ENCODE measurements at regions not wholly inside any gene's neighbourhood (a gene's known extent, or its start where the extent isn't known, plus 50 kb on each side); places are given as distances from the start of the nearest gene placed in this dataset.

- Histone ChIP-seq H3K79me2 (ENCODE audit: insufficient read depth, low read length) (no peaks in the 10 kb centered on the region), H4K20me1 (ENCODE audit: insufficient read depth, low read length) (no peaks in the 10 kb centered on the region), H3K9ac (ENCODE audit: low read length) (no peak overlapping the region), H3K4me3 (ENCODE audit: insufficient read depth, low read depth, low read length) (no peak overlapping the region), H3K27me3 (ENCODE audit: insufficient read depth, low read length) (no peaks in the 10 kb centered on the region), H3K36me3 (ENCODE audit: insufficient read depth, low read length) (no peaks in the 10 kb centered on the region), H3K4me2 (ENCODE audit: low read length) (no peak overlapping the region), H3K9me3 (ENCODE audit: insufficient read depth, low read depth, low read length) (no peaks in the 10 kb centered on the region), H2AFZ (ENCODE audit: low read depth, low read length) (no peak overlapping the region), H3K4me1 (ENCODE audit: insufficient read depth, low read length) (no peaks in the 10 kb centered on the region), H3K27ac (ENCODE audit: low read depth, low read length) (no peak overlapping the region)
- DNase-seq (ENCODE audit: low read depth) (no peak), FAIRE-seq (no peak)
- no peak overlapping the region for H3K4me3 Mint-ChIP-seq (ENCODE audit: unreplicated experiment)
- no peak for TF ChIP-seq CTCF (IDR thresholded peaks at IDR 0.05; ENCODE audit: insufficient read depth, low read depth, low read length)
- no peak for TF ChIP-seq EZH2 (IDR thresholded peaks at IDR 0.05; ENCODE audit: insufficient read depth, low read length)
- H3K9me3 Mint-ChIP-seq (ENCODE audit: unreplicated experiment): no peaks in the 10 kb centered on the region
- H3K4me1 Mint-ChIP-seq (ENCODE audit: low read depth, unreplicated experiment): no peaks in the 10 kb centered on the region
- no peaks in the 10 kb centered on the region for H3K36me3 Mint-ChIP-seq (ENCODE audit: low read depth, unreplicated experiment)
- H3K27ac Mint-ChIP-seq (ENCODE audit: unreplicated experiment): no peak overlapping the region
- no peaks in the 10 kb centered on the region for H3K27me3 Mint-ChIP-seq (ENCODE audit: low read depth, unreplicated experiment)
Measured at GRCh38 chr13:107289540-107289939, 721.6 kb upstream of the ARGLU1 start.

DNA sequence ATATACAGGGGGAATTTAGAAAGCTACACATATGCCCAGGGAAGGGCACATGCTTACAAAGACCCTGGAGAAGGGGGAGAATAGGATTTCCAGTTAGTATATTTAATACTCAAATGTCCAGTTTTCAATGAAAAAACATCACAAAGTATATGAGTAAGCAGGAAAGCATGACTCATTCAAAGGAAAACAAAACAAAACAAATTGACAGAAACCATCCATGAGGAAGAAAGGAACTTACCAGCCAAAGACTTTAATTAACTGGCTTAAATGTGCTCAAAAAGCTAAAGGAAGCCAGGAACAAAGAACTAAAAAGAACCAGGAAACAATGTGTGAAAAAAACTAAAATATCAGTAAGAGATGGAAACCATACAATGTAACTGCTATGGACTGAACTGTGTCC, 716.2 kb upstream of the ARGLU1 start:
- Histone ChIP-seq H3K4me2 (ENCODE audit: low read length) (peak overlapping the region; percentile 40), H3K4me3 (ENCODE audit: insufficient read depth, low read depth, low read length) (no peak overlapping the region), H3K9ac (ENCODE audit: low read length) (no peak overlapping the region), H3K36me3 (ENCODE audit: insufficient read depth, low read length) (no peaks in the 10 kb centered on the region), H2AFZ (ENCODE audit: low read depth, low read length) (no peak overlapping the region), H3K79me2 (ENCODE audit: insufficient read depth, low read length) (no peaks in the 10 kb centered on the region), H4K20me1 (ENCODE audit: insufficient read depth, low read length) (no peaks in the 10 kb centered on the region), H3K9me3 (ENCODE audit: insufficient read depth, low read depth, low read length) (no peaks in the 10 kb centered on the region), H3K4me1 (ENCODE audit: insufficient read depth, low read length) (peaks cover 4% of the 10 kb centered on the region), H3K27ac (ENCODE audit: low read depth, low read length) (peak overlapping the region; percentile 25), H3K27me3 (ENCODE audit: insufficient read depth, low read length) (no peaks in the 10 kb centered on the region)
- Mint-ChIP-seq H3K36me3 (ENCODE audit: low read depth, unreplicated experiment) (no peaks in the 10 kb centered on the region), H3K9me3 (ENCODE audit: unreplicated experiment) (no peaks in the 10 kb centered on the region), H3K4me1 (ENCODE audit: low read depth, unreplicated experiment) (peaks cover 6% of the 10 kb centered on the region), H3K27ac (ENCODE audit: unreplicated experiment) (no peak overlapping the region), H3K4me3 (ENCODE audit: unreplicated experiment) (no peak overlapping the region), H3K27me3 (ENCODE audit: low read depth, unreplicated experiment) (no peaks in the 10 kb centered on the region)
- DNase-seq (ENCODE audit: low read depth) (peak; percentile 39), FAIRE-seq (no peak)
- no peak for TF ChIP-seq CTCF (IDR thresholded peaks at IDR 0.05; ENCODE audit: insufficient read depth, low read depth, low read length)
- no peak for TF ChIP-seq EZH2 (IDR thresholded peaks at IDR 0.05; ENCODE audit: insufficient read depth, low read length)

- H3K27ac Mint-ChIP-seq (ENCODE audit: unreplicated experiment): no peak overlapping the region
- FAIRE-seq (no peak), DNase-seq (ENCODE audit: low read depth) (peak; percentile 36)
- no peaks in the 10 kb centered on the region for H3K36me3 Mint-ChIP-seq (ENCODE audit: low read depth, unreplicated experiment)
- no peaks in the 10 kb centered on the region for H3K36me3 ChIP-seq (ENCODE audit: insufficient read depth, low read length)
- no peak overlapping the region for H3K27ac ChIP-seq (ENCODE audit: low read depth, low read length)
- H3K9ac ChIP-seq (ENCODE audit: low read length): no peak overlapping the region
- H3K4me3 Mint-ChIP-seq (ENCODE audit: unreplicated experiment): no peak overlapping the region
- H3K27me3 Mint-ChIP-seq (ENCODE audit: low read depth, unreplicated experiment): no peaks in the 10 kb centered on the region
- no peak overlapping the region for H2AFZ ChIP-seq (ENCODE audit: low read depth, low read length)
- peaks cover 5% of the 10 kb centered on the region for H3K4me1 Mint-ChIP-seq (ENCODE audit: low read depth, unreplicated experiment)
- H3K27me3 ChIP-seq (ENCODE audit: insufficient read depth, low read length): no peaks in the 10 kb centered on the region
- H3K4me1 ChIP-seq (ENCODE audit: insufficient read depth, low read length): no peaks in the 10 kb centered on the region
- H3K79me2 ChIP-seq (ENCODE audit: insufficient read depth, low read length): no peaks in the 10 kb centered on the region
- no peak overlapping the region for H3K4me3 ChIP-seq (ENCODE audit: insufficient read depth, low read depth, low read length)
- no peaks in the 10 kb centered on the region for H3K9me3 ChIP-seq (ENCODE audit: insufficient read depth, low read depth, low read length)
- TF ChIP-seq CTCF (IDR thresholded peaks at IDR 0.05; ENCODE audit: insufficient read depth, low read depth, low read length): no peak
- TF ChIP-seq EZH2 (IDR thresholded peaks at IDR 0.05; ENCODE audit: insufficient read depth, low read length): no peak
- no peaks in the 10 kb centered on the region for H4K20me1 ChIP-seq (ENCODE audit: insufficient read depth, low read length)
- H3K4me2 ChIP-seq (ENCODE audit: low read length): no peak overlapping the region
- H3K9me3 Mint-ChIP-seq (ENCODE audit: unreplicated experiment): no peaks in the 10 kb centered on the region
Measured at GRCh38 chr13:107277911-107278310, 710.0 kb upstream of the ARGLU1 start.

Measured in astrocyte (in vitro differentiated cells and primary cell).